GM10248 (cell line): ENCODE measurements at regions not wholly inside any gene's neighbourhood (a gene's known extent, or its start where the extent isn't known, plus 50 kb on each side); places are given as distances from the start of the nearest gene placed in this dataset.

Experiments
- CTCF ChIA-PET: fragments of 300-600 bp; sonication (Branson Sonifier 250); formaldehyde crosslinking; extraction: SDS; loops from one replicate; lab custom pipeline; 2021; ENCODE audit warnings: antibody characterized with exemption; lab: Yijun Ruan, JAX
- POLR2A ChIA-PET: fragments of 350-650 bp; sonication (Branson Sonifier 250); formaldehyde crosslinking; extraction: SDS; loops from one replicate; lab custom pipeline; 2020; ENCODE audit warnings: antibody characterized with exemption; lab: Yijun Ruan, JAX
- DNase-seq: peaks from one replicate; pipeline ENCODE4 v3.0.0; 2012; ENCODE audit errors: extremely low spot score
- TF ChIP-seq, protein P1 (sequence below): IDR thresholded peaks from 2 replicates; pipeline ENCODE4 v1.5.1; 2012; ENCODE audit warnings: mild to moderate bottlenecking, low read depth; ENCODE audit errors: extremely low read depth, missing control alignments, control extremely low read depth

DNA sequence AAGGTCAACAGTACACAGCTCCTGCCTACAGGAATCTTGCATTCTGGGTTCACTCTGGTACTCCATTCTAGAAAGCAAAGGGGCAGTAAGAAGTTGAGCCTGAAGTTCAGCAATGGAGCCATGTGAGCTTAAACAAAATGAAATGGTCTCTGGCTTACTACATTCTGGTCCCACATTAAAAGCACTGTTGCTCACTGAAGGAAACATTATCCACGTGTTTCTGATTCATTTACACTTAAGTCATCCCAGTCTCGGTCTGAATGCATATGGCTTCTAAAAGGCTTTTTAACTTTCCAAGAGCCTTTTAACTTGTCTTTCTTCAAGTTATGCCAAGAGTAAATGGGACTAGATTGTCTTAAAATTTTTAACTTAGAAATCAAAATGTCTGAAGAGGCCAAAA is 177.8 kb downstream of the LNPK start:
- ChIA-PET POLR2A (no interaction called here), CTCF (interaction anchor here (1.6 kb wide), 1 partner anchor 13 kb away, joined by 6 read pairs; no protein-coding TSS in a partner anchor)
- DNase-seq: no peak
- TF ChIP-seq, protein P1, sequence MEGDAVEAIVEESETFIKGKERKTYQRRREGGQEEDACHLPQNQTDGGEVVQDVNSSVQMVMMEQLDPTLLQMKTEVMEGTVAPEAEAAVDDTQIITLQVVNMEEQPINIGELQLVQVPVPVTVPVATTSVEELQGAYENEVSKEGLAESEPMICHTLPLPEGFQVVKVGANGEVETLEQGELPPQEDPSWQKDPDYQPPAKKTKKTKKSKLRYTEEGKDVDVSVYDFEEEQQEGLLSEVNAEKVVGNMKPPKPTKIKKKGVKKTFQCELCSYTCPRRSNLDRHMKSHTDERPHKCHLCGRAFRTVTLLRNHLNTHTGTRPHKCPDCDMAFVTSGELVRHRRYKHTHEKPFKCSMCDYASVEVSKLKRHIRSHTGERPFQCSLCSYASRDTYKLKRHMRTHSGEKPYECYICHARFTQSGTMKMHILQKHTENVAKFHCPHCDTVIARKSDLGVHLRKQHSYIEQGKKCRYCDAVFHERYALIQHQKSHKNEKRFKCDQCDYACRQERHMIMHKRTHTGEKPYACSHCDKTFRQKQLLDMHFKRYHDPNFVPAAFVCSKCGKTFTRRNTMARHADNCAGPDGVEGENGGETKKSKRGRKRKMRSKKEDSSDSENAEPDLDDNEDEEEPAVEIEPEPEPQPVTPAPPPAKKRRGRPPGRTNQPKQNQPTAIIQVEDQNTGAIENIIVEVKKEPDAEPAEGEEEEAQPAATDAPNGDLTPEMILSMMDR: no peak

DNA sequence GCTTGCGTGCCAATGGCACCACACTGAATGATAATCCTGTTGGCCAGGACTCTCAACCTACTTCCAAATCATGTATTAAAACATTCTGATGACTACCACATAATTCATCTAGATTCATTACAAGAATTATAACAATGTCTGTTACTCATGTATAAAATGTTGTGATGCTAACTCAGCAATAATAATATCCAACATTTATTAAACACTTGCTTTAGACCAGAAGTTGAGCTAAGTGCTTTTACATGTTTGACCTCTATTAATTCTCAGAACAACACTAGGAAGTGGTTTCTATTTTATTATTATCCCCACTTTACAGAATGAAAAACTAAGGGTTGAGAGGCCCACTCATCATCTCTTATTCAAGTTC is 178.4 kb downstream of the LNPK start:
- TF ChIP-seq, protein P1: no peak
- ChIA-PET POLR2A (no interaction called here), CTCF (interaction anchor here (1.6 kb wide), 1 partner anchor 12 kb away, joined by 6 read pairs; no protein-coding TSS in a partner anchor)
- DNase-seq: no peak

DNA sequence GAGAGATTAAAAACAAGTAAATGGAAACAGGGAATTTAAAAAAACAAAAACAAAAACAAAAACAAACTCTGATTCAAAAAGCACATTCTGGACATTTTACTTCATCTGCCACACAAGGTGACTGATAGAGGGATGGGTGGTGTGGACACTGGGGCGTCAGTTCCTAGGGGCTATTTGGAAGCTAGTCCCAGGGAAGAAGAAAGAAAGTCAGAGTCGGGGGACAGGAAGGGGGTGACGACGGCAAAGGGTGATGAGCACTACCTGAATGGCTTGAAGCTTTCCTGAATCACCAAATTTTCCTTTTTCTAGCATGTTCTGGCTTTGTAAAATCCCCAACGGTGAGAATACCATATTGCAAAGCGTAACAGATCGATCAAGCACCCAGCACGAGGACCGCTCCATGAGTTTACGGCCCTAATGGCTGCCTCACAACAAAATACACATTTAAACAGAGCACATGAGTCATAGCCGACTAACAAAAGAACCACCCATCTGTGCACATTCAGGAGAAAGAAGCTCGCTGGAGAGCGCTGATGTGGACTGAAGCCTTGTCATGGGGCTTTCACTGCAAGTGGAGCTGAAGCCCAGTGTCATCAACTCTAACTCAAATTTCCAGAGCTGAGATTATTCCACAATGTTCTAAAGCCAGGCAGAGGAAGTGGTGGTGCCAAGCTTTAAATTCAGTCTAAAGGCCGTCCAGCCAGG is 178.9 kb downstream of the LNPK start:
- DNase-seq: no peak
- POLR2A ChIA-PET: no interaction called here
- TF ChIP-seq, protein P1: no peak
- CTCF ChIA-PET: interaction anchor here (1.6 kb wide), 1 partner anchor 12 kb away, joined by 6 read pairs; no protein-coding TSS in a partner anchor

DNA sequence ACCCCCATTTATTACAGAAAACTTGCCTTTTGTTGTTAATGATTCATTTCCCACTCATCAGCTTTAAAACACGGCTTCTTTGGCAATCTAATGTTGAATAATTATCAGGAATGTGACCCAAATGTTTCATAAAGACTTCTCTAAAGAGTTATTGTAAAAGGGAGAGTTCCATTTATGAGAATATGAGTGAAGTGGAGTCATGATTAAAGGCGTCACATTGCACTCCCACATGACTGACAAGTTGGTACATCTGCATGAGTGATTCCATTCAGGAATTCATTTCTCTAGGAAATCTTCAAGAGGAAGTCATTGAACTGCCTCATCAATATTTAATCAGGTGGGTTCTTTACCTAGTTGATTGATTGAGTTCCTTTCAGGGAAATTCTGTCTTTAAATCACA is 184.8 kb downstream of the LNPK start:
- no peak for DNase-seq
- TF ChIP-seq, protein P1: no peak
- CTCF ChIA-PET: no interaction called here
- POLR2A ChIA-PET: no interaction called here

DNA sequence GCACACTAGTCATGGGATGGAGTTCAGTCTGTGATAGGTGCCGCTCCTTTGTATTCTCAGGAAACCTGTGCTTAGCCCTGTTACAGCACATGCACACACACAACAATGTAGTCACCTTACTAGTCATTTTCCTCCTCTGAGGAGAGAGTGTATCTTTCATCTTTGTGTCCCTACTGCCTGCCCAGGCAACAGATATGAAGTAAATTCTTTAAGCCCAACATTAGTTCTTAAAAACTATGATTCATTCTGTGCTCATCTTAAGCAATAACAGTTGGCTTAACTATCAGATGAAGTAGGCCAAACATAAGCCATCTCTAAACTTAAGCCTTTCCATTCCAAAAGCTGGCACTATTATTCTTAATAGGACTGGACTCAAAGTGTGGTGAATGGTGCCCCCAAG is 186.5 kb downstream of the LNPK start:
- no peak for DNase-seq
- ChIA-PET POLR2A (no interaction called here), CTCF (no interaction called here)

DNA sequence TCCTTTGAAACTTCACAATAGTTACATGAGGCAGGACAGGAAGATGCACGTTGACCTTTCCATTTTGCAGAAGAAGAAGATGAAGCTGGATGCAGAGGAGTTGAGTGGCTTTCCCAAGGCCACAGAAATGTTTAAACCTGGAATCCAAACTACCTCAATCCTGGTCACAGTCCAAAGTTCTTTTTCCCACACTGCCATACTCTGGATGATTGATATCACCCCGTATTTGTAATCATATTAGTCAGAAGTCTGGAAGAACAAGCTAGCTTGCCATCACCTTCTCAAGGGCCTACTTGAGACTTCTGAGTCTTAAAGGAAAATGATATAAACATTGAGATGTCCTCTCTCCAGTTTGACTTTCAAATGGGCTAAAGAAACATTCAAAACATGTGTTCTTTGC is 190.1 kb downstream of the LNPK start:
- POLR2A ChIA-PET: no interaction called here

More for the DNA sequence above, 186.5 kb downstream of the LNPK start:
- TF ChIP-seq, protein P1: no peak

More for the DNA sequence above, 190.1 kb downstream of the LNPK start:
- TF ChIP-seq, protein P1: no peak
- CTCF ChIA-PET: interaction anchor here (0.9 to 1.7 kb wide), 3 partner anchors 9 to 643 kb away, joined by 3 to 6 read pairs (median 4); no protein-coding TSS in a partner anchor
- DNase-seq: no peak
